GM19328 (cell line): ENCODE measurements at regions not wholly inside any gene's neighbourhood (a gene's known extent, or its start where the extent isn't known, plus 50 kb on each side); places are given as distances from the start of the nearest gene placed in this dataset.
"Not testable (repeated sequence)": the region's sequence is repeated elsewhere in the genome, so short reads cannot be mapped to it uniquely, and the experiment has no call there.

Source experiments
- ATAC-seq: cut with Tn5 transposase; IDR thresholded peaks from one replicate; pipeline ENCODE4 v1.9.1; 2021; ENCODE audit warnings: mild to moderate bottlenecking, moderate library complexity; ENCODE audit not compliant: unreplicated experiment

DNA sequence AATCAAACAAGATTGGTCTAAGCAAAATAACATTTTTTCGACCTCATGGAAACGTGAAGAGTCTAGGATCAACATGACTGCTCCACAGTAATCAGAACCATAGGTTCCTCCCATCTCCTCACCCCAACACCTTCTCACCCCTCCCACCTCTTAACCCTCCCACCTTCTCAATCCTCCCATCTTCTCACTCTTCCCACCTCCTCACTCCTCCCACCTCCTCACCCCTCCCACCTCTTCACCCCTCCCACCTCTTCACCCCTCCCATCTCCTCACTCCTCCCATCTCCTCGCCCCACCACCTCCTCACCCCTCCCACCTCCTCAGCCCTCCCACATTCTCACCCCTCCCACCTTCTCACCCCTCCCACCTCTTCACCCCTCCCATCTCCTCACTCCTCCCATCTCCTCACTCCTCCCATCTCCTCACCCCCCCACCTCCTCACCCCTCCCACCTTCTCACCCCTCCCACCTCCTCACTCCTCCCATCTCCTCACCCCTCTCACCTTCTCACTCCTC lies 567.4 kb downstream of the C6orf118 start:
- ATAC-seq, result no peak

- ATAC-seq, result not testable (repeated sequence)
Measured at GRCh38 chr6:164736090-164736489, 573.3 kb downstream of the C6orf118 start.

GRCh38 chr6:164731539-164731938 lies 577.9 kb downstream of the C6orf118 start:
- no peak for ATAC-seq

DNA sequence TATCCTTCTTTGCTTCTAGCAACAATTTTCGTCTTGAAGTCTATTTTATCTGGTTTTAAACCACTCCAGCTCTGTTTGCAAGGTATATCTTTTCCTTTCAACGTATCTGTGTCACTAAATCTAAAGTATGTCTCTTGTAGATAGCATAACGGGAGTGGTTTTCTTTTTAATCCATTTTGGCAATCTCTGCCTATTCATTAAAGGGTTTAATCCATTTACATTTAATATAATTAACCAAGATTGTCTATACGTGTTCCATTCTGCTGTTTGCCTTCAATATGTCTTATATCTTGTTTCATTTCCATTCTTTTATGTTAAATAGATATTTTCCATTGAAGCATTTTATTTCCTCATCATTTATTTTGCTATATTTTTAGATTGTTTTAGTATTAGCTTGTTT lies 587.9 kb downstream of the C6orf118 start:
- ATAC-seq, result no peak

DNA sequence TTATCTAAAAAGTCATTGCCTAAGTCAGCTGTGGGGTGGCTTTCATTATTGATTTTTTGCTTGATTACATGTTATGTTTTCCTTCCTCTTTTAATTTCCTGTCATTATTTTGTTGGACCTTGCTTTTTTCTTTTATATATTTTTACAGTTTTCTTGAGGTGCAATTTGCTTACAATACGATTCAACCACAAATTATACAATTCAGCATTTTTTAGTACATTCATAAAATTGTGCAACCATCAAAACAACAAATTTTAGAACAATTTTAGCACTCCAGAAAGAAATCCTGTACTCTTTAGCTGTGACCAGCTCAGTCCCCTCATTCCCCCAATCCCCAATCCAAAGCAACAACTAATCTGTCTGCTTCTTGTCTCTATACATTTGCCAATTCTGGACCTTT lies 608.9 kb downstream of the C6orf118 start:
- ATAC-seq, result no peak

- no peak for ATAC-seq
Measured at GRCh38 chr6:164695896-164696295, 613.5 kb downstream of the C6orf118 start.

DNA sequence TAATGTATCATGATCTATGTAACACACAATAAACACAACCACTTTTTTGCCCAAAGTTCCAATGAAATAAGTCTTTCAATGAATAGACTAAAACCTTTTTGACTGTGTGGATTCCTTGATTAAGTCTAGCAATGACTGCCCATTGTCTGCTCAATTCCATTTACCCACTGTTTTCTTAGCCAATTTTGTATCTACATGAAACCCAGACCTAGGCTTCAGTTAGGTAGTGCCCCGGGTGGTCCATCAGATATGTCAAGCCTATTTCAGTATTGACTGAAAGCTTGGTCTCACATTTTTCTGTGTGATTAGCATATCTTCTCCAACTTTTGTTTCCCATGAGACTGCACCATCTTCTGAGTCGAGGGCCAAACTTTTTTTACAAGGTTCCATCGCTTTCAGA lies 615.0 kb downstream of the C6orf118 start:
- no peak for ATAC-seq

GRCh38 chr6:164693944-164694343 lies 615.5 kb downstream of the C6orf118 start:
- no peak for ATAC-seq

GRCh38 chr6:164692772-164693510 lies 616.5 kb downstream of the C6orf118 start:
- ATAC-seq, result no peak

GRCh38 chr6:164690702-164691500 lies 618.5 kb downstream of the C6orf118 start:
- ATAC-seq, result no peak

DNA sequence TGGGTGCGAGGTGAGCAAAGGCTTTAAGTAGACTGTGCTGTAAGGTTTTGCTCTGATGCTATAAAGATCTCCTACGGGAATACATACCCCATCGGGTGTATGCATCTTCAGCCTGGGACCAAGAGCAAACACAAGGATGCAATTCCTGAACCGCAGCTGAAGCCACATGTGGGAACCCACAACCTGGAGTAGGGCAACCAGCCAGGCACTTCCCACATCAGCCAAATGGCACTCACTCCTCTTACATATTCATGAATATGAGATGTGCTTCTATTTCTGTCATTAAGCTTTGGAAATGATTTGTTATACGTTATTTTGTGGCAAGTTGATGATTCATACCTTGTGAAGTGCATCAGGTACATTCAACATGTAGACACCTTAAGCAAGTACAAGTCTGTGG lies 619.2 kb downstream of the C6orf118 start:
- no peak for ATAC-seq

DNA sequence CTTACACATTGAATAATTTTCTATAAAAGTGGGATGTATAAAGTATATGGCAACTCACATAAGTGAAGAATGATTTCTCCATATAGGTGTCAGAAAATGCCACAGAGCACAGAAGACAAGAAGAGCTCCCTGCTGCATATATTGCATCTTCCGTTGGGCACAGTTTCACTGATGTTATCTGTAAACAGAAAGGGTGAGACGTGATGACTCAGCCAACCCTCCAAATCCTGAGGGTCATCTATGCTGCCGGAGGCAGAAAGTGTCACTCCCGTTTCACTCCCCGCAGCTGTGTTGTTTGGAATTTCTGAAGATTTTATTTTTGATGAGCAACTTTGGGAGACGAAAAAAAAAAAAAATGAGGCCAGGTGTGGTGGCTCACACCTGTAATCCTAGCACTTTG lies 644.1 kb downstream of the C6orf118 start:
- ATAC-seq, result no peak

DNA sequence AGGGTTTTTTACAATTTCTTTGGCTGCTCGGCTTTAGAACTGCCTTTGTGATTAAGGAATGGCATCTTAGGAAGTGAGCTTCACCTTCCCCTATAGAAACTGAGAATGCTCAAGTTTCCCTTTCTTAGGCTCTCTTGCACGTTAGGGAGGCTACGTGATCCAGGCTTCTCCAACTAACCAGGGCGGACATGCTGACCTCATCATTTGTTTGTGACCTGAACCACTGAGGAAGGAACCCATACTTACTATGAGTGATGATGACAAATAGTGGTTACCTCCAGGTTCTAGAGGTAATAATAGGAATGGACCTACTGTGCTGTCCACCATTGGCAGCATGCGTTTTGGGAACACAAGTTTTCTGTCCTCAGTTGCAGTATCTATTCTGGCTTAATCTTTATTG lies 645.8 kb downstream of the C6orf118 start:
- ATAC-seq, result no peak

DNA sequence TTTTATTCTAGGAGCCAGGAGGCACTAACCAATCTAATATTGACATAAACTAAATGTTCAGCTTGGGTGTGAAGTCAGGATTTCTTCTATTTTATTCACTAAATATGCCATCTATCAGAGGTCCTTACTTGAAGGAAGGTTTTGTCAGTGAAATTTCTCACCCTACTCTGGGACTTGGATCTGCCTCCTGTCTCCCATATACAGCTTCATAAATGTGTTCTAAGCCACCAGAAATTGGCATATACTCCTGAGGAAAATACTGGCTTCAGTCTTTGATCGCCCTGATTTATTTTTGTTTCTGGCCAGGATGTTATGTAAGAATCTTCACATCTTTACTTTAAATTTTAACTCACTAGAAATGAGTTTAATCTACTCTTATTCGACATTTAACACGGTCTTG lies 647.7 kb downstream of the C6orf118 start:
- no peak for ATAC-seq

GRCh38 chr6:164660781-164661180 lies 648.6 kb downstream of the C6orf118 start:
- no peak for ATAC-seq

DNA sequence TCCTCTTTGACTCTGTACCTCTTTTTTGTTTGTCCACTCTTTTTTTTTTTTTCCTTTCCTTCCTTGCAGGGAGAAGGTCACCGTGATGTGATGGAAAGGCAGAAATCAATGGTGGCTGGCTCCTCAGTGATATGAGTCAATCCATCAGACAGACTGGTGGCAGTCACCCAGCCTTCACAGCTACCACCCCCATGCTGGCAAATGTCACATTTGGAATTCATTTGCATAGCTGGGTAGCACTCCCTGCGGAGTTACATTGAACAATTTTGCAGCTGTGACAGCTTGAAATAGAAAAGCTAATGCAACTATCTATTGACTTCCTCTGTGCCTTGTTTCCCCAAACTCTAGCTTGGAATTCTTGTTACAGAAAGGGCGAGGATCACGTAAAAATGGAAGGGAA lies 668.4 kb downstream of the C6orf118 start:
- no peak for ATAC-seq

GRCh38 chr6:164628302-164628931 lies 681.0 kb downstream of the C6orf118 start:
- no peak for ATAC-seq

- ATAC-seq, result no peak
Measured at GRCh38 chr6:164616917-164617524, 692.4 kb downstream of the C6orf118 start.

DNA sequence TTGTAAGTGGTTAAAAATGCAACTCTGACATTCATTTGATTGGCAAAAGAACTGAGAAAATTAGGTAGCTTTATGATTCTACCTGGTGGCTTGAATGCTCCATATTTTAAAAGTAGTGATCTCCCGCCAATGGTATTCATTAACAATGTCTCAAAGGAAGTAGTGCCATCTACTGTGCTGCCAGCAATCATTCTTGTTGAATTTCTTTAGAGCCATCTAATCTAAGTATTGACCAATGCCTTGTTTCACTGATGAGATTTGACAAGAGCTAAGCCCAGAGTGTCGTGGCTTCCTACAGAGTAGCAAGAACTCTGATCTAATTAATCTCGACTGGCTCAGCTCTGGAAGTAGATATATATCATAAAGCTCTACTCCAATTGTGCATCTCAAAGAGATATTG lies 696.7 kb downstream of the C6orf118 start:
- ATAC-seq, result no peak

GRCh38 chr6:164610859-164611258 lies 698.5 kb downstream of the C6orf118 start:
- ATAC-seq, result not testable (repeated sequence)

DNA sequence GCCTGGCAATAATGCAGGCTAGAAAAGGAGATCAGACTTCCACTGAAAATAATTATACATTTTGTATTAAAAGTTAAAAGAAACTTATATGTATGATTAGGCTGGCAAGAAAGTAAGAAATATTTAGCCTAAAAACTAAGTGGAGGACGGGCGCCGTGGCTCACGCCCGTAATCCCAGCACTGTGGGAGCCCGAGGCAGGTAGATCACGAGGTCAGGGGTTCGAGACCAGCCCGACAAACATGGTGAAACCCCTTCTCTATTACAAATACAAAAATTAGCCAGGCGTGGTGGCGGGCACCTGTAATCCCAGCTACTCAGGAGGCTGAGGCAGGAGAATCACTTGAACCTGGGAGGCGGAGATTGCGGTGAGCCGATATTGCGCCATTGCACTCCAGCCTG lies 707.0 kb downstream of the C6orf118 start:
- ATAC-seq, result not testable (repeated sequence)
